ENCODE measurements at regions not wholly inside any gene's neighbourhood (a gene's known extent, or its start where the extent isn't known, plus 50 kb on each side); places are given as distances from the start of the nearest gene placed in this dataset.
"Not testable (repeated sequence)": the region's sequence is repeated elsewhere in the genome, so short reads cannot be mapped to it uniquely, and the experiment has no call there.

DNA sequence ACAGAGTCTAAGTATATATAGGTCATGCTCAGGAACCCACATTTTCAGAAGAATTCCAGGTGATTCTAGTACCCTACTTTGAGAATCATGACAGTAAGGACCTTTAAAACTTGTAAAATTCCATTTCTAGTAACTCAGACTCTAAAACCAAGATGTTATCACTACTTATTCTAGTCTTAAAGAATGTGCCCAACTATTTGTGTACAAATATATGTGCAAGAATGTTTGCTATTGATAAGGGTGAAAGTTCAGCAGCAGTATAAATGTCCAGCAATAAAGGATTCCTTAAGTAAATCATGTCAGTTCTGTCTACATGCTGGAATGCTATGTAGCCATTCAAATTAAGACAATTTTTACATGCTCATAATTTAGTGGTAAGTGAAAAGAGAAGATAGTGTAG, 71.1 kb upstream of the MAGEB2 start:
- H3K4me1 ChIP-seq (ENCODE audit: insufficient read depth, low read length): no peaks in the 10 kb centered on the region
- no peak overlapping the region for H3K4me3 ChIP-seq (ENCODE audit: low read length)
- no peaks in the 10 kb centered on the region for H3K9me3 ChIP-seq (ENCODE audit: insufficient read depth, low read depth, low read length)
- H3K9ac ChIP-seq (ENCODE audit: low read depth, low read length): no peak overlapping the region
- H3K27ac ChIP-seq (ENCODE audit: low read depth, low read length): no peak overlapping the region
- H3K27me3 ChIP-seq (ENCODE audit: insufficient read depth, low read length): no peaks in the 10 kb centered on the region
- H3K36me3 ChIP-seq (ENCODE audit: insufficient read depth, low read length): no peaks in the 10 kb centered on the region

DNA sequence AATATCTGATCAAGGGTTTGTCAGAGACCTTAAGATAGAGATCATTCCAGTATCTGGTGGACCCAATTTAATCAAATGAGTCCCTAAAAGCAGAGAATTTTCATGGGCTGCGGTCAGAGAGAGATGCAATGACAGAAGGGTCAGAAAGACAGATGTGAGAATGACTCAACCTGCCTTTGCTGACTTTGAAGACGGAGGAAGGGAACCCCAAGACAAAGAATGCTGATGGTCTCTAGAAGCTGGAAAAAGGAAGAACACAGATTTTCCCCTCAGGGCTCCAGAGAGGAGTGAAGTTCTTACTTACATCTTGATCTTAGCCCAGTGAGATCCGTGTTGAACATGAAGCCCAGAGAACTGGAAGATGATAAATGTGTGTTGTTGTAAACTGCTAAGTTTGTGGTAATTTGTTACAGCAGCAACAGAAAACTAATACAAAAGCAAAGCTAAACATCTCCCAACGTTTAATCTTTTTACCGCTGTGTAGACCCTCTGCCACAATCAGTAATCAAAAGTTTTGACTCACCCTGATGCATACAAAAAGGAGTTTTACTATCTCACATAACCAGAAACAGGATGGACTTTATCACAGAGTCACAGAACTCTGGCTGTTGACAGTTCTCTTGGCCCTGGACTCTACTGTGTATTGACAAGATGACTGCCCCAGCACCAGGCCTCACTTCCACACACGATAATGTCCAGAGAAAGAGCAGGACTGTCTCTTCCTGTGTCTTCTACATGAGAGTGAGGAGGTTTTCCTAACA, 70.2 kb upstream of the MAGEB2 start:
- H3K4me3 ChIP-seq (ENCODE audit: low read length): no peak overlapping the region

DNA sequence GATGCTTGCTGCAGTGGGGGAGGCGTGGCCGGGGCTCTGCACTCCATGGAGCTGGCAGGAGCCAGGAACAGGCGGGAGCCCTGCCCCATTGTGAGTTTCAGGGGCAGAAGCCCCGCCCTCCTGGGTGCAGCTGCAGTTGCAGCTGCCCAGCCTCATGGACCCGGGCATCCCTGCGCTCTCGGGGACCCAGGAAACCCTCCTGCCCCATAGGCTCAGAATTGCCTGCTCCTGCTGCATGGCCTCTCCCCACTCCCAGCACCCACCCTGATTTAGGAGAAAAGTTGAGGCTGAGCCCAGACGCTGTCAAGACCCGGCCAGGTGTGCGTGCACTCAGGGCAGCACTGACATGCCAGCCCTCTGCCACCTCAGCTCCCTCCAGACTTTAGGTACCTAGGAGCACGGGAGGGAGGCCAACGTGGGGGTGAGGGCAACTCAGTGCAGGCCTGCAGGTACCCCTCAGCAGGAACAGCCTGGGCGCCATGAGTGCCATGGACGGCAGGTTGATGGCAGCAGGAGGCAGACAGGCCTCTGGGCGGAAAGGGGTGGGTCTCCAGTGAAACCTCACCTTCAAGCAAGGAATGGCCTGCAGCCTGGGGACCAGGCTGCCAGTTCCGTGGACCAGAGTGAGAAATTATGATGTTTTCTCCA, 67.2 kb upstream of the MAGEB2 start:
- H3K27ac ChIP-seq (ENCODE audit: low read depth, low read length): no peak overlapping the region
- H3K27me3 ChIP-seq (ENCODE audit: insufficient read depth, low read length): no peaks in the 10 kb centered on the region
- no peak overlapping the region for H3K9ac ChIP-seq (ENCODE audit: low read depth, low read length)
- WGBS: 96% methylated on average over 16 of the region's 16 CpGs
- H3K9me3 ChIP-seq (ENCODE audit: insufficient read depth, low read depth, low read length): no peaks in the 10 kb centered on the region
- no peak overlapping the region for H3K4me3 ChIP-seq (ENCODE audit: low read length)
- H3K36me3 ChIP-seq (ENCODE audit: insufficient read depth, low read length): no peaks in the 10 kb centered on the region
- no peaks in the 10 kb centered on the region for H3K4me1 ChIP-seq (ENCODE audit: insufficient read depth, low read length)

More for the DNA sequence above, 70.2 kb upstream of the MAGEB2 start:
- no peaks in the 10 kb centered on the region for H3K36me3 ChIP-seq (ENCODE audit: insufficient read depth, low read length)
- no peak overlapping the region for H3K27ac ChIP-seq (ENCODE audit: low read depth, low read length)
- no peaks in the 10 kb centered on the region for H3K27me3 ChIP-seq (ENCODE audit: insufficient read depth, low read length)
- H3K9ac ChIP-seq (ENCODE audit: low read depth, low read length): no peak overlapping the region
- no peaks in the 10 kb centered on the region for H3K4me1 ChIP-seq (ENCODE audit: insufficient read depth, low read length)
- H3K9me3 ChIP-seq (ENCODE audit: insufficient read depth, low read depth, low read length): no peaks in the 10 kb centered on the region
- 88% methylated on average over 5 of the region's 6 CpGs for WGBS

DNA sequence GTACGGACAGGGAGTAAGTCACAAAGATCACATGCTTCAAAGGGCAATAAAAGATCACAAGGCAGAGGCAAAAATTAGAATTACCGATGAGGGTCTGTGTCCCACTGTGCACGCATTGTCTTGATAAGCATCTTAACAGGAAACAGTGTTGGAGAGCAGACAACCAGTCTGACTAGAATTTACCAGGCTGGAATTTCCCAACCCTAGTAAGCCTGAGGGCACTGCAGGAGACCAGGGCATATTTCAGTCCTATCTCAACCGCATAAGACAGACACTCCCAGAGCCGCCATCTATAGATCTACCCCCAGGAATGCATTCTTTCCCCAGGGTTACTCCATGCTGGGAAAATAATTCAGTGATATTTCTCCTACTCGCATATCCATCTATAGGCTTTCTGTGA, 66.2 kb upstream of the MAGEB2 start:
- 90% methylated on average over 5 of the region's 6 CpGs for WGBS
- H3K27me3 ChIP-seq (ENCODE audit: insufficient read depth, low read length); H3K4me3 ChIP-seq (ENCODE audit: low read length); H3K9me3 ChIP-seq (ENCODE audit: insufficient read depth, low read depth, low read length); H3K4me1 ChIP-seq (ENCODE audit: insufficient read depth, low read length); H3K36me3 ChIP-seq (ENCODE audit: insufficient read depth, low read length); H3K27ac ChIP-seq (ENCODE audit: low read depth, low read length); H3K9ac ChIP-seq (ENCODE audit: low read depth, low read length): not testable (repeated sequence)

DNA sequence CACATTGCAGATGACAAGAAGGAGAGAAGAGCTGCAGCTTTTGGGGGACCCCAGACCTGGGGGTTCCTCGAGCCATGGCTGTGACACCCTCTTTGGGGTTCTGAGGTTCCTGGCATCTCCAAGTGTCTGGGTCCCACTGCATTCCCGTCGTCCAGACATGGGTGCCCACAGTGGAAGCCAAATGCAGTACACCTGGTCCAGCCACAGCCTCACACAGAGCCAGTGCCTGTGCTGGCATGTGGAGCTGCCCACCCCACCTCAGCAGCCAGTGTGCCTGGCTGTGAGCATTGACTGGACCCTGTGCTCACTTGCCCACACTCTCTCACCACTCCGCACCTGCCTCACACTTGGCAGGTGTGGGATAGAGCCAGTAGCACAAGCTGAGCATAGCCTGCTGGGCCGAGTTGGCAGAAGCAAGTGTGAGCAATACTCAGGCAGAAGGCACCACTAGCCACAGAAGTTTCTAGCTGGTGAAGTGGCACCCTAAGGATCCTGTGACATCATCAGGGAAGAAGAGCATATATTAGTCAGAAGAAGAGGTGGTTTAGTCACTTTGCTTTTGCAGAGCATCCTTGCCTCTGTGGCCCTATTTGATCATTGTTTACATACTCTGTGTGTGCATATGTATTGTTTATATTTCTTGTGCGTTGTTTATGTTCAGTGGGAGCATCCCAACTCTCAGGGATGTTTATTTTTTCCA, 65.0 kb upstream of the MAGEB2 start:
- no peak overlapping the region for H3K27ac ChIP-seq (ENCODE audit: low read depth, low read length)
- WGBS: 91% methylated on average over 5 of the region's 6 CpGs
- H3K9me3 ChIP-seq (ENCODE audit: insufficient read depth, low read depth, low read length): no peaks in the 10 kb centered on the region

DNA sequence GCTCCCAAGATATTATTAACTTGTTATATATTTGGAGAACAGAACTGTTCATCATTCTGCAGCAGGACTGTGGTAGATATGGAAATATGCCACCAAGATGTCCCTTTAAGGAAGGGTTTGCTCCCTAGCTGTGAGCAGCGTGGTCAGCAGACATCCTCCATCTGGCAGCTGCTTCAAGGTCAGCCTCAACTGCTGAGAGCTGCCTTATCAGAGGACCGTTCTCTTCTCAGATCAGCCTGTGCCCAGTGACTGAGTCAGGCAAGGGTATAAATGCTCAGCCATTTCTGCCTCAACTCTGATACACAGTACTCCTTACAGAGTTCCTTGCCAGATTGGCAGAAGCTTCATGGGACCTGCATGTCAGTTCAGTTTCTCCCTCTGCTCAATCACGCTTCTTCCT, 63.4 kb upstream of the MAGEB2 start:
- 93% methylated on average over 3 of the region's 3 CpGs for WGBS
- H3K36me3 ChIP-seq (ENCODE audit: insufficient read depth, low read length): no peaks in the 10 kb centered on the region
- H3K27me3 ChIP-seq (ENCODE audit: insufficient read depth, low read length): no peaks in the 10 kb centered on the region
- H3K4me1 ChIP-seq (ENCODE audit: insufficient read depth, low read length): peaks cover 9% of the 10 kb centered on the region; the same call in 1 of the 2 replicates
- H3K4me3 ChIP-seq (ENCODE audit: low read length): no peak overlapping the region
- H3K9me3 ChIP-seq (ENCODE audit: insufficient read depth, low read depth, low read length): no peaks in the 10 kb centered on the region
- no peak overlapping the region for H3K9ac ChIP-seq (ENCODE audit: low read depth, low read length)
- H3K27ac ChIP-seq (ENCODE audit: low read depth, low read length): no peak overlapping the region

More for the DNA sequence above, 65.0 kb upstream of the MAGEB2 start:
- Histone ChIP-seq H3K27me3 (ENCODE audit: insufficient read depth, low read length) (no peaks in the 10 kb centered on the region), H3K9ac (ENCODE audit: low read depth, low read length) (no peak overlapping the region), H3K4me1 (ENCODE audit: insufficient read depth, low read length) (peaks cover 9% of the 10 kb centered on the region; the same call in 1 of the 2 replicates), H3K36me3 (ENCODE audit: insufficient read depth, low read length) (no peaks in the 10 kb centered on the region), H3K4me3 (ENCODE audit: low read length) (no peak overlapping the region)

DNA sequence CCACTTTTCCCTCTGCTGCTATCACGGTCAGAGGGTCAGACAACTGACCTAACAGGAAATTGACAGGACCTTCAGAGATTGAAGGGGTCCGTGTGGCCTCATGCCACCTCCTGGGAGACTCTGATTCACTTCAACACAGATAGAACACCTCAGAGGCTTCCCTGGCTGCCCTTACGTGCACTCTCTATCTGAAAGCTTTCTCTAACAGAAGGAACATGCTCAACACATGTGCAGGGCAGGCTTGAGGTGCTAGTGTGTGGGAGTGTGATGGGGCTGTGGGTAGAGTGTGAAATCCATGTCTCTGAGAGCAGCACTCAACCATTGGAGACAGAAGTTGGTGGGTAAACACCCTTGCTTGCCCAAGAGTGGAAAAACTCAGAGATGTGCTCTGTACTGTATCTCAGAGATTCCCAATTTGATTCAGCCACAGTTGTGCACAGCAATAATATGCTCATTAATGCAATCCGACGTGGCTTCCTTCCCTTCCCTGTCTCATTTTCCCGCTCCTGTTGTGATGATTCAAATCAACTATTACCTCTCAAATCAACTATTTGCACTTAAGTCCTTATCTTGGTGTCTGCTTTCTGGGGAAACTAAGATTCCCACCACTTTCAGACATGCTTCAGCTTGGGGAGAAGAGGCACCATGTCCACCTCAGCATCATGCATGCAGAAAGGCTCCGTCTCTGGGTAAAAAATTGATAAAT, 62.0 kb upstream of the MAGEB2 start:
- H3K27me3 ChIP-seq (ENCODE audit: insufficient read depth, low read length): no peaks in the 10 kb centered on the region
- H3K4me1 ChIP-seq (ENCODE audit: insufficient read depth, low read length): peaks cover 9% of the 10 kb centered on the region; the same call in 1 of the 2 replicates
- WGBS: 92% methylated on average over 7 of the region's 7 CpGs
- H3K9ac ChIP-seq (ENCODE audit: low read depth, low read length): no peak overlapping the region
- H3K27ac ChIP-seq (ENCODE audit: low read depth, low read length): 0 out of 2 replicates have a peak overlapping the region, but pooled peaks have one; percentile 30
- no peaks in the 10 kb centered on the region for H3K9me3 ChIP-seq (ENCODE audit: insufficient read depth, low read depth, low read length)
- H3K4me3 ChIP-seq (ENCODE audit: low read length): no peak overlapping the region
- H3K36me3 ChIP-seq (ENCODE audit: insufficient read depth, low read length): no peaks in the 10 kb centered on the region

DNA sequence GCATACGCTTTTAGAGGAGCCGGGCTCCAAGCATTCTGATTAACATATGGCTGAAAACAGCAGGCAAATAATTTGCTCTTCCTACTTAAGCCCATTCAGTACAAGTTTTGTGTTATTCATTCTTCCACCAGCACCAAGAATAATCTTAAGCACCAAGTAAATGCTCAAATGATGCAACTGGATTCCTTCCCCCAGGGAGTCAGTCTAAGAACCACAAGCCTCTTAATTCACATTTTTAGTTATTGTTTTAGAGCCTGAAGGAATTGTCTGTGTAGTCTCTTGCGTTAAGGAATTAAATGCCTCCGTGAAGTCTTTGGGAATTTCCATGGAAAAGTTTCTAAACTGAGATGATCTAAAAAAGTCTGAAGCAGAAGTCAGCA, 61.5 kb upstream of the MAGEB2 start:
- H3K27ac ChIP-seq (ENCODE audit: low read depth, low read length): 0 out of 2 replicates have a peak overlapping the region, but pooled peaks have one; percentile 30
- 73% methylated on average over 4 of the region's 4 CpGs for WGBS
- H3K27me3 ChIP-seq (ENCODE audit: insufficient read depth, low read length): no peaks in the 10 kb centered on the region
- H3K9ac ChIP-seq (ENCODE audit: low read depth, low read length): no peak overlapping the region
- no peaks in the 10 kb centered on the region for H3K9me3 ChIP-seq (ENCODE audit: insufficient read depth, low read depth, low read length)
- H3K4me3 ChIP-seq (ENCODE audit: low read length): no peak overlapping the region
- H3K4me1 ChIP-seq (ENCODE audit: insufficient read depth, low read length): peaks cover 9% of the 10 kb centered on the region; the same call in 1 of the 2 replicates
- H3K36me3 ChIP-seq (ENCODE audit: insufficient read depth, low read length): no peaks in the 10 kb centered on the region

DNA sequence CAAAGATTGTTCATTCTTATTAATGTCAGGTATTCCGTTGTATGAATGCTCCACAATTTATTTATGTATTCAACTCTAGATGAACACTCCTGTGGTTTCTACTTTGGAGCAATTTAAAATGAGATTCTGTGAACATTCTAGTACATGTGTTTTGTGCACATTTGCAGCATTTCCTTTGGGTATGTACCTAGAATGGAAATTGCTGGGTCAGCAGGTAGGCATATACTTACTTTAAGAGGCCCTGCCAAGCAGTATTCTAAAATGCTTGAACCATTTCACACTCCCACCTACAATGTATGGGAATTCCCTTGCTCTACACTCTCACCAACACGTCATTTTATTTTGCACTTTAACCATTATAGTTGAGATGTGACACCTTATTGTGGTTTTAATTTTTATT, 59.4 kb upstream of the MAGEB2 start:
- H3K9me3 ChIP-seq (ENCODE audit: insufficient read depth, low read depth, low read length): no peaks in the 10 kb centered on the region
- H3K27me3 ChIP-seq (ENCODE audit: insufficient read depth, low read length): no peaks in the 10 kb centered on the region
- H3K4me1 ChIP-seq (ENCODE audit: insufficient read depth, low read length): peaks cover 9% of the 10 kb centered on the region; the same call in 1 of the 2 replicates
- no peak overlapping the region for H3K27ac ChIP-seq (ENCODE audit: low read depth, low read length)
- no peak overlapping the region for H3K9ac ChIP-seq (ENCODE audit: low read depth, low read length)
- H3K36me3 ChIP-seq (ENCODE audit: insufficient read depth, low read length): no peaks in the 10 kb centered on the region
- H3K4me3 ChIP-seq (ENCODE audit: low read length): no peak overlapping the region
- no CpG with 5 or more reads among the region's 2 CpGs for WGBS

DNA sequence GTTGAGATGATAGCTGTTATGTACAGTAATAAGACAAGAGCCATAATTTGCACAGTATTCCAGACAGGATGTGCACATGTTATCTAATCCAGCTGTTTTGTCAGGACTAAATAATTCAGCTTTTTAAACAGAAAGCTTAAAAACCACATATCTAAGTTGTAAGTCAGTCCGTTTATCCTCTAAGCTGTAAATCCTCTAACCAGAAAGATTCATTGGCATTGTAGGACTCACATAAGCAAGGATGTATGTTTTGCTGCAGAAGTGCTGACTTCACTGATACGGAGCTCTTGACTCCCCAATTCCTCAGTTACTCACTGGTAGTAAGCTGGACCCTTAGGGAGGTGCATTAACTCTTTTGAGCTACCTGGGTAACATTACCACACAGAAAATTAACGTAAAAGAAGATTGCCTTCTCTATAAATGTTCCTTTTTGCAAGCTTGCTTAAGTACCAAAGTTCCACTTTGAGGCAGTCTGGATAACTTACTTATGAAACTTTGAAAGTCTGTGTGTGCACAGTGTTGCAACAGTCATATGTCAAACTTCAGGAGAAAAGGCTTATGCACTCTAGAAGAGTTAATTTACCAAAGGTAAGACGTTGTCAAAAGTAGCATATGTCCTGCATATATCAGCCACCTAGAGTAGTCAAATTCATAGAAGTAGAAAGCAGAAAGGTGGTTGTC, 58.3 kb upstream of the MAGEB2 start:
- H3K4me3 ChIP-seq (ENCODE audit: low read length): no peak overlapping the region
- peaks cover 9% of the 10 kb centered on the region; the same call in 1 of the 2 replicates for H3K4me1 ChIP-seq (ENCODE audit: insufficient read depth, low read length)
- WGBS: 93% methylated on average over 4 of the region's 4 CpGs
- H3K9me3 ChIP-seq (ENCODE audit: insufficient read depth, low read depth, low read length): no peaks in the 10 kb centered on the region
- no peaks in the 10 kb centered on the region for H3K27me3 ChIP-seq (ENCODE audit: insufficient read depth, low read length)
- H3K9ac ChIP-seq (ENCODE audit: low read depth, low read length): no peak overlapping the region
- H3K36me3 ChIP-seq (ENCODE audit: insufficient read depth, low read length): no peaks in the 10 kb centered on the region
- no peak overlapping the region for H3K27ac ChIP-seq (ENCODE audit: low read depth, low read length)
